GM10266 (cell line): ENCODE measurements at regions not wholly inside any gene's neighbourhood (a gene's known extent, or its start where the extent isn't known, plus 50 kb on each side); places are given as distances from the start of the nearest gene placed in this dataset.
"Not testable (repeated sequence)": the region's sequence is repeated elsewhere in the genome, so short reads cannot be mapped to it uniquely, and the experiment has no call there.

ENCODE experiments used
- DNase-seq: peaks from one replicate; pipeline ENCODE4 v3.0.0; 2012; ENCODE audit errors: extremely low spot score
- TF ChIP-seq, protein P1 (sequence below): IDR thresholded peaks from 2 replicates; pipeline ENCODE4 v1.5.1; 2012; ENCODE audit warnings: mild to moderate bottlenecking, low read depth; ENCODE audit not compliant: control insufficient read depth, insufficient read depth; ENCODE audit errors: missing control alignments

DNA sequence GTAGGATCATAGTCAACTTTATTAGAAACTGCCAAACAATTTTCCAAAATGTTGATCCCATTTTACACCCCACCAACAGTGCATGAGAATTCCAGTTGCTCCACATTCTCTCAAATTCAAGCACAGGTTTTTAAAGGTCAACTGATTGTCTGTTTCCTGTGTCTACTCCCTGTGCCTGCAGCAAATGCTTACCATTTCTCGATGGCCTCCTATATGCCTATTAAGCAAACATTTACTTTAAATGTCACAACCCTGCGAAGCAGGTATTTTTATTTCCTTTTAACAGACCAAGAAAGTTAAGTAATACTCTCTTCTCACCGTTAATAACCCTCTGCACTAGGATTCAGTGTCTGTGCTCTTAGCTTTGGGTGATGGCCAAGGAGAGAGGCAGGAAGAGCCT, 163.8 kb upstream of the EPB41L3 start:
- DNase-seq, result no peak
- TF ChIP-seq, protein P1, sequence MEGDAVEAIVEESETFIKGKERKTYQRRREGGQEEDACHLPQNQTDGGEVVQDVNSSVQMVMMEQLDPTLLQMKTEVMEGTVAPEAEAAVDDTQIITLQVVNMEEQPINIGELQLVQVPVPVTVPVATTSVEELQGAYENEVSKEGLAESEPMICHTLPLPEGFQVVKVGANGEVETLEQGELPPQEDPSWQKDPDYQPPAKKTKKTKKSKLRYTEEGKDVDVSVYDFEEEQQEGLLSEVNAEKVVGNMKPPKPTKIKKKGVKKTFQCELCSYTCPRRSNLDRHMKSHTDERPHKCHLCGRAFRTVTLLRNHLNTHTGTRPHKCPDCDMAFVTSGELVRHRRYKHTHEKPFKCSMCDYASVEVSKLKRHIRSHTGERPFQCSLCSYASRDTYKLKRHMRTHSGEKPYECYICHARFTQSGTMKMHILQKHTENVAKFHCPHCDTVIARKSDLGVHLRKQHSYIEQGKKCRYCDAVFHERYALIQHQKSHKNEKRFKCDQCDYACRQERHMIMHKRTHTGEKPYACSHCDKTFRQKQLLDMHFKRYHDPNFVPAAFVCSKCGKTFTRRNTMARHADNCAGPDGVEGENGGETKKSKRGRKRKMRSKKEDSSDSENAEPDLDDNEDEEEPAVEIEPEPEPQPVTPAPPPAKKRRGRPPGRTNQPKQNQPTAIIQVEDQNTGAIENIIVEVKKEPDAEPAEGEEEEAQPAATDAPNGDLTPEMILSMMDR, result no peak

DNA sequence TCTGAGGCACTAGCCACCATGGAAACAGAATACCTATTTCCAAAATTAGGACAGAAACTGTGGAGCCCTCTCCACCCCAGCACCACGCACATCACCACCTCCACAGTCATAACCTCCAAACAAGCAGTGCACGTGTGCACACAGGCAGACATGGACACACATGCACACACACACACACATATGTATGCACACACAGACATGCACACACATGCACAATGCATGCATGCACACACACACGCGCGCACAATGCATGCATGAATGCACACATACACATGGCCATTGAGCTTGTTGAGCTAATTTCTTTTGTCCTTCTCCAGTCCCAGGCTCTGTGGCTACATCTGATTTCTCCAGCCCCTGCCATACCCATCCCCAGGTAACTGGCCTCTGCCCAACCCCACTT, 161.6 kb upstream of the EPB41L3 start:
- DNase-seq, result no peak
- TF ChIP-seq, protein P1, result no peak

DNA sequence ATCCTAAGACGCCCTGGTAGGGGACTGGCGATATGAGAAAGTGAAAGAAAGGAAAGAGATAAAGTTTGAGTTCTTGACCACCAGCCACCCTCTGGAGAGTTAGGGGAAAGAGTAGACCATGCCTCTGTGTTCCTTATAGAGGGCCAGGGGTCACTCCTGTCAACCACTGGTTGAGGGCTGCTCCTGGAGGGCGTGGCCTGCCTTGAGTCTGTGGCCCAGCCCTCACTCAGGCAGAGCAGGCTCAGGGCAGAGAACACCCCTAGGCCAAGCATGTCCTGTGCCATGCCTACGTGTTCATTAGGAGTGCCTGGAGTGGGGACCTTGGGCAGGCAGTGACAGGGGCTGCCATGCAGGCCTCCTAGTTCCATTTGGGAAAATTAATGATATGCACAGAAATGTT, 161.1 kb upstream of the EPB41L3 start:
- no peak for DNase-seq
- TF ChIP-seq, protein P1, result no peak

DNA sequence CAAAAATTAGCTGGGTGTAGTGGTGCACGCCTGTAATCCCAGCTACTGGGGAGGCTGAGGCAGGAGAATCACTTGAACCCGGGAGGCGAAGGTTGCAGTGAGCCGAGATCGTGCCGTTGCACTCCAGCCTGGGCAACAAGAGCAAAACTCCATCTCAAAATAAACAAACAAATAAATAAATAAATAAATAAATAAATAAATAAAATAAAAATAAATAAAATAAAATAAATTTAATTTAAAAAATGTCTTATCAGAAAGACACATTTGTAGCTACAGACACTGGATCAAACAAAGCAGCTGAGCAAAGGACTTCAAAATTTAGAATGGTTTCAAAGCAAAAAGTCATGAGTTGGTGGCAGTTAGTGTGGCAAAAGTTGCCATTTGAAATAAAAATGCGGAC, 158.2 kb upstream of the EPB41L3 start:
- not testable (repeated sequence) for DNase-seq

DNA sequence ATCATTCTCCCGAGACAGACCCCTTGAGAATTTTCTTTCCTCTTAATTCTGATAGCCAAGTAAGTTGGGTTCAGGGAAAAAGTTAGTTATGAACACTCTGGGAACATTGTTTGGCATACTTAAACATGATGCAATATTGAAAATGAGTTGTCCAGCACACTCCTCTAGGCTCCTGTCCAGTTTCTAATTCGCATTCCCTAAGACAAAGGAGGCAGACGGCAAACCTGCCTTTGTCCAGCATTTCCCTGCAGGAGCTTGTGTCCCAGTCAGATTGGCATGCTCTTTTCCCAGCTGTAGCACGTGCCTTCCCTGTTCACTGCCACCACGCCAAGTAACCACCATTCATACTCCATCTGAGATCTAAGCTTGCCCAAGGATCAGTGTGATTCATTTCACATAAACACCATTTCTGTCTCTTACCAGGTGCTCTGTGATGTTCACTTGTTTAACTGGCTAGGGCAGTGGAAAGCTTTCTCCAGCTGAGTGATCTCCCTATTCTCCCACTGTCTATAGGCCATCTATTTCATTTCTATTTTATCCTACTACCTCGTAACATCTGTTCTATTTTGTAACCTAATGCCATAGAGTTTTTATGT, 150.0 kb upstream of the EPB41L3 start:
- TF ChIP-seq, protein P1, result no peak
- no peak for DNase-seq

DNA sequence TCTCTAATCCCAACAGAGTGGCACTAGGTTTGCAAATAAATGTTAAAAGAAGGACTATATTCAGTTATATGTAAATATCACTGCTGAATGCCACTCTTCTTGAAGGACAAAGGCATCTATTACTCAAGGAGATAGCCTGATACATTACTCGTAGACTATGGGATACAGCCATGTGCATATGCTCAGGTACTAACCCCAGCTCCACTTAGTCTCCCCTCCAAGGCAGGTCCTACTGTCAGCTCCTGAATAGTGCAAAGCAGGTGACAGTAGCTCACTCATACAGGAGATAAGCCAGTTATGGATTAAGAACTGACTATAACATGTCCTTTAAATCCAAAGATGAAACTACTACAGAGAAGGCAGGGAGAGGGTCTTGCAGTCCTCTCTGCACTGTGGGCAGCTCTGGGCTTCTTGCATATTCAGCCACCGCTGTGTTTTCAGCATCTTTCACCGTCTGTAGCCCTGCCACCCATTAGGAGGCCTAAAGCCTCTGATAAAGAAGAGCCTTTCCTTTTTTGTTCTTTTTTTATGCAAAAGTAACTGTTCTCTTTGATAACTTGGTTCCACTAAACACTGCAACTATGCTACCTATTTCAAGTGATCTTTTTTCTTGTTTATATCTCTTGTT, 135.1 kb upstream of the EPB41L3 start:
- TF ChIP-seq, protein P1, result no peak
- DNase-seq, result no peak

DNA sequence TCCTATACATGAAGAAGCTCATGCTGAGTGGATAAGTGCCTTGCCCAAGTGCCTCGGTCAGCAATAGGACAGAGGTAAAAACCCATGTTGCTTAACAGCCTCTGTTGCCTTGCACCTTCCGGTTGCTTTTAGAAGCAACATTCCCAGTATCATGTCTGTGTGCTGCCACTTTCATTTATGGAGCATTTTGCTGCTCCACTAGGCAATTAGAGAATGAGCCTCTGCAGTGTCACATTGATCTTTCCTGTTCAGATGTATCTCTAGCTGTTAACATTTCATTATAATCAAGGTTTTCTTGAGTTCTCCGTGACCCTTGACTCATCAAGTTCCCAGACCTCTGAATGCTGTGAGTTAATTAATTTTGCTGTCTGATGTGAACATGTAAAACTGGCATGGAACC, 134.5 kb upstream of the EPB41L3 start:
- TF ChIP-seq, protein P1, result no peak
- DNase-seq, result no peak
